NCI-H187 (cell line): ENCODE measurements at regions not wholly inside any gene's neighbourhood (a gene's known extent, or its start where the extent isn't known, plus 50 kb on each side); places are given as distances from the start of the nearest gene placed in this dataset.
"Not testable (repeated sequence)": the region's sequence is repeated elsewhere in the genome, so short reads cannot be mapped to it uniquely, and the experiment has no call there.

Experiments used
- DNase-seq, 2 experiments: peaks; one replicate each; lab custom pipeline; 2025; lab: John Stamatoyannopoulos, UW

- no peak for DNase-seq
Observed at GRCh38 chr1:200496937-200497336, 87.1 kb upstream of the ZNF281 start.

GRCh38 chr1:200495901-200496300, 86.1 kb upstream of the ZNF281 start:
- no peak for DNase-seq

GRCh38 chr1:200493344-200493743, 83.5 kb upstream of the ZNF281 start:
- no peak for DNase-seq

- no peak for DNase-seq
Observed at GRCh38 chr1:200491103-200491502, 81.3 kb upstream of the ZNF281 start.

GRCh38 chr1:200490183-200490582, 80.3 kb upstream of the ZNF281 start:
- DNase-seq = no peak

GRCh38 chr1:200488375-200489165, 78.7 kb upstream of the ZNF281 start:
- DNase-seq = peak in 1 of 2 experiments; percentile 36

GRCh38 chr1:200487650-200488049, 77.8 kb upstream of the ZNF281 start:
- DNase-seq = no peak

- DNase-seq = no peak
Observed at GRCh38 chr1:200486634-200487033, 76.8 kb upstream of the ZNF281 start.

GRCh38 chr1:200484438-200484946, 74.7 kb upstream of the ZNF281 start:
- DNase-seq = not testable (repeated sequence)

GRCh38 chr1:200483491-200484143, 73.8 kb upstream of the ZNF281 start:
- no peak for DNase-seq

- no peak for DNase-seq
Observed at GRCh38 chr1:200480964-200481363, 71.1 kb upstream of the ZNF281 start.

- DNase-seq = no peak
Observed at GRCh38 chr1:200479816-200480215, 70.0 kb upstream of the ZNF281 start.

- DNase-seq = no peak
Observed at GRCh38 chr1:200478945-200479558, 69.2 kb upstream of the ZNF281 start.

- DNase-seq = no peak
Observed at GRCh38 chr1:200478239-200478623, 68.4 kb upstream of the ZNF281 start.

GRCh38 chr1:200474633-200475032, 64.8 kb upstream of the ZNF281 start:
- no peak for DNase-seq

GRCh38 chr1:200473698-200474371, 64.0 kb upstream of the ZNF281 start:
- DNase-seq = peak; percentile 5 to 19

- DNase-seq = no peak
Observed at GRCh38 chr1:200471739-200472138, 61.9 kb upstream of the ZNF281 start.

GRCh38 chr1:200468264-200469001, 58.6 kb upstream of the ZNF281 start:
- DNase-seq = no peak

- DNase-seq = peak; percentile 26 to 46
Observed at GRCh38 chr1:200464784-200465400, 55.1 kb upstream of the ZNF281 start.
